ENCODE measurements at regions not wholly inside any gene's neighbourhood (a gene's known extent, or its start where the extent isn't known, plus 50 kb on each side); places are given as distances from the start of the nearest gene placed in this dataset.

DNA sequence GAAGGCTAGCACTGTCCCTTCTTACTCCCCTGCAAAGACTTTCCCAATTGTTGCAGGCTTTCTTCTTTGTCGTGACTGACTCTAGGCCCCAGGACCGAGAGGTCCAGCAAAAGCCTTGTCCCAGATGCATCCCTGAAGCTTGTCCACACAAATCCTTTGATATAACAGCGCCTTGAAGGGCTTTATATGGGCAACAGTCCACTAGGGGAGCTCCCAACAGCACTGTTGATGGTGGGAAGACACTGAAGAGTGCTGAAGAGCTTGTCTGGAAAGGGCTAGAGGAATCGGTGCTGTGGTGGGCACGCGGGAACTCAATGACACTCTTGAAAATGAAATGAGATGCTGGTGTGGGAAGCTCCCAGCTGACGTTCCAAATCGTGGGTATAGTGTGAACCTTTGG, 316.1 kb upstream of the CDH4 start:
- H3K36me3 ChIP-seq (replicated peaks in 1 of 2; ENCODE audit: control insufficient read depth in 1 of 2, insufficient read depth in 2 of 2, low read length in 1 of 2) = no peaks in the 10 kb centered on the region
- no peak for DNase-seq
- 24% methylated on average over 8 of the region's 8 CpGs for WGBS (ENCODE audit: low lambda C conversion rate)
- H3K4me1 ChIP-seq (ENCODE audit: control insufficient read depth in 1 of 2, insufficient read depth in 2 of 2, low read depth in 1 of 2, low read length in 1 of 2) = no peaks in the 10 kb centered on the region
- no peaks in the 10 kb centered on the region for H4K20me1 ChIP-seq (ENCODE audit: insufficient read depth)
- H3K9ac ChIP-seq = no peak overlapping the region
- no peak overlapping the region for H3K4me2 ChIP-seq
- no peaks in the 10 kb centered on the region for H3F3A ChIP-seq (replicated peaks; ENCODE audit: insufficient read depth)
- no peak overlapping the region for H2AFZ ChIP-seq (ENCODE audit: low read depth)
- no peaks in the 10 kb centered on the region for H3K9me2 ChIP-seq
- ChIA-PET POLR2A (no interaction called here), CTCF (interaction anchor here (0.8 kb wide), 1 partner anchor 725 kb away, joined by 3 read pairs; no protein-coding TSS in a partner anchor)
- no peak overlapping the region for H3K27ac ChIP-seq (ENCODE audit: low read depth in 2 of 2, low read length in 1 of 2)
- no peak overlapping the region for H3K4me3 ChIP-seq (ENCODE audit: low read depth in 2 of 2, low read length in 1 of 2)
- no peaks in the 10 kb centered on the region for H3K79me2 ChIP-seq (ENCODE audit: insufficient read depth)
- H3K27me3 ChIP-seq (ENCODE audit: insufficient read depth) = no peaks in the 10 kb centered on the region
- no peaks in the 10 kb centered on the region for H3K9me3 ChIP-seq
- TF ChIP-seq NRF1 (IDR thresholded peaks at IDR 0.05; ENCODE audit: low read depth, low read length) (no peak), RAD21 (IDR thresholded peaks at IDR 0.05; ENCODE audit: low read length) (no peak), ELF1 (IDR thresholded peaks at IDR 0.05) (no peak), FOXM1 (IDR thresholded peaks at IDR 0.05; ENCODE audit: low read depth) (no peak), TCF12 (IDR thresholded peaks at IDR 0.05) (no peak), GATA2 (CRISPR knock-in tag; IDR thresholded peaks at IDR 0.05) (no peak), GABPA (IDR thresholded peaks at IDR 0.05; ENCODE audit: low read depth) (no peak), FOSL2 (IDR thresholded peaks at IDR 0.05; ENCODE audit: borderline replicate concordance, low read depth) (no peak), CHD2 (IDR thresholded peaks at IDR 0.05; ENCODE audit: low read length, partially characterized antibody) (no peak), MXI1 (IDR thresholded peaks at IDR 0.05; ENCODE audit: low read depth, low read length) (no peak), RFX5 (IDR thresholded peaks at IDR 0.05; ENCODE audit: low read length) (no peak), SIN3A (IDR thresholded peaks at IDR 0.05; ENCODE audit: borderline replicate concordance, low read depth, low read length) (no peak), YY1 (IDR thresholded peaks at IDR 0.05; ENCODE audit: low read depth) (no peak), MEF2A (IDR thresholded peaks at IDR 0.05; ENCODE audit: borderline replicate concordance, low read depth) (no peak)
- TF ChIP-seq, protein P1, sequence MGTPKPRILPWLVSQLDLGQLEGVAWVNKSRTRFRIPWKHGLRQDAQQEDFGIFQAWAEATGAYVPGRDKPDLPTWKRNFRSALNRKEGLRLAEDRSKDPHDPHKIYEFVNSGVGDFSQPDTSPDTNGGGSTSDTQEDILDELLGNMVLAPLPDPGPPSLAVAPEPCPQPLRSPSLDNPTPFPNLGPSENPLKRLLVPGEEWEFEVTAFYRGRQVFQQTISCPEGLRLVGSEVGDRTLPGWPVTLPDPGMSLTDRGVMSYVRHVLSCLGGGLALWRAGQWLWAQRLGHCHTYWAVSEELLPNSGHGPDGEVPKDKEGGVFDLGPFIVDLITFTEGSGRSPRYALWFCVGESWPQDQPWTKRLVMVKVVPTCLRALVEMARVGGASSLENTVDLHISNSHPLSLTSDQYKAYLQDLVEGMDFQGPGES (IDR thresholded peaks at IDR 0.05; ENCODE audit: low read depth, low read length) = no peak
- TF ChIP-seq, protein P2, sequence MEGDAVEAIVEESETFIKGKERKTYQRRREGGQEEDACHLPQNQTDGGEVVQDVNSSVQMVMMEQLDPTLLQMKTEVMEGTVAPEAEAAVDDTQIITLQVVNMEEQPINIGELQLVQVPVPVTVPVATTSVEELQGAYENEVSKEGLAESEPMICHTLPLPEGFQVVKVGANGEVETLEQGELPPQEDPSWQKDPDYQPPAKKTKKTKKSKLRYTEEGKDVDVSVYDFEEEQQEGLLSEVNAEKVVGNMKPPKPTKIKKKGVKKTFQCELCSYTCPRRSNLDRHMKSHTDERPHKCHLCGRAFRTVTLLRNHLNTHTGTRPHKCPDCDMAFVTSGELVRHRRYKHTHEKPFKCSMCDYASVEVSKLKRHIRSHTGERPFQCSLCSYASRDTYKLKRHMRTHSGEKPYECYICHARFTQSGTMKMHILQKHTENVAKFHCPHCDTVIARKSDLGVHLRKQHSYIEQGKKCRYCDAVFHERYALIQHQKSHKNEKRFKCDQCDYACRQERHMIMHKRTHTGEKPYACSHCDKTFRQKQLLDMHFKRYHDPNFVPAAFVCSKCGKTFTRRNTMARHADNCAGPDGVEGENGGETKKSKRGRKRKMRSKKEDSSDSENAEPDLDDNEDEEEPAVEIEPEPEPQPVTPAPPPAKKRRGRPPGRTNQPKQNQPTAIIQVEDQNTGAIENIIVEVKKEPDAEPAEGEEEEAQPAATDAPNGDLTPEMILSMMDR (IDR thresholded peaks at IDR 0.05) = no peak
- TF ChIP-seq, protein P3, sequence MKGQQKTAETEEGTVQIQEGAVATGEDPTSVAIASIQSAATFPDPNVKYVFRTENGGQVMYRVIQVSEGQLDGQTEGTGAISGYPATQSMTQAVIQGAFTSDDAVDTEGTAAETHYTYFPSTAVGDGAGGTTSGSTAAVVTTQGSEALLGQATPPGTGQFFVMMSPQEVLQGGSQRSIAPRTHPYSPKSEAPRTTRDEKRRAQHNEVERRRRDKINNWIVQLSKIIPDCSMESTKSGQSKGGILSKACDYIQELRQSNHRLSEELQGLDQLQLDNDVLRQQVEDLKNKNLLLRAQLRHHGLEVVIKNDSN (IDR thresholded peaks at IDR 0.05; ENCODE audit: borderline replicate concordance, low read depth) = no peak

DNA sequence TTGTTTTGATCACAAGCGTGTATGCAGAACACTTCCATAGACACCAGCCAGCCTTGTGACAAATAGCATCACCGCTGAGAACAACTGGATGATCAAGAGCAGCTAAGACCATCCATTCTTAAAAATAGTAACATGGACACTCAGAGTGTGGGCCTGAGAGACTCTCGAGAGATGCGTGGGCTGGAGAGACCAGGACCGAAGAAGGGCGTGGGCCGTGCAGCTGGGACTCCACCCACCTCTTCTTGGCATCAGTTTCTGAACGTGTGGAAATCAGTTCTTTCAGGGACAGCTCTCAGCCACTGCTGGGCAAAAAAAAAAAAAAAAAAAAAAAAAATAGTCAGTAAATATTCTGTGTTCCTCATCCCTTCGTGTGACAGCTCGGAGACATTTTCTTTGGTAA, 314.5 kb upstream of the CDH4 start:
- WGBS (ENCODE audit: low lambda C conversion rate) = 30% methylated on average over 9 of the region's 10 CpGs
- CTCF ChIA-PET = no interaction called here

More for the DNA sequence above, 314.5 kb upstream of the CDH4 start:
- Histone ChIP-seq H3K36me3 (replicated peaks in 1 of 2; ENCODE audit: control insufficient read depth in 1 of 2, insufficient read depth in 2 of 2, low read length in 1 of 2) (no peaks in the 10 kb centered on the region), H3K9me2 (no peaks in the 10 kb centered on the region), H3F3A (replicated peaks; ENCODE audit: insufficient read depth) (no peaks in the 10 kb centered on the region), H2AFZ (ENCODE audit: low read depth) (no peak overlapping the region), H3K4me1 (ENCODE audit: control insufficient read depth in 1 of 2, insufficient read depth in 2 of 2, low read depth in 1 of 2, low read length in 1 of 2) (no peaks in the 10 kb centered on the region), H3K79me2 (ENCODE audit: insufficient read depth) (no peaks in the 10 kb centered on the region), H3K9me3 (no peaks in the 10 kb centered on the region), H3K27ac (ENCODE audit: low read depth in 2 of 2, low read length in 1 of 2) (no peak overlapping the region), H3K4me3 (ENCODE audit: low read depth in 2 of 2, low read length in 1 of 2) (no peak overlapping the region), H3K9ac (no peak overlapping the region), H3K4me2 (no peak overlapping the region), H3K27me3 (ENCODE audit: insufficient read depth) (no peaks in the 10 kb centered on the region), H4K20me1 (ENCODE audit: insufficient read depth) (no peaks in the 10 kb centered on the region)
- POLR2A ChIA-PET = no interaction called here
- TF ChIP-seq RFX5 (IDR thresholded peaks at IDR 0.05; ENCODE audit: low read length) (no peak), MXI1 (IDR thresholded peaks at IDR 0.05; ENCODE audit: low read depth, low read length) (no peak), ELF1 (IDR thresholded peaks at IDR 0.05) (no peak), YY1 (IDR thresholded peaks at IDR 0.05; ENCODE audit: low read depth) (no peak), FOXJ3 (CRISPR knock-in tag; IDR thresholded peaks at IDR 0.05) (no peak), RAD21 (IDR thresholded peaks at IDR 0.05; ENCODE audit: low read length) (no peak), TCF12 (IDR thresholded peaks at IDR 0.05) (no peak), SIN3A (IDR thresholded peaks at IDR 0.05; ENCODE audit: borderline replicate concordance, low read depth, low read length) (no peak)
- TF ChIP-seq, protein P3 (IDR thresholded peaks at IDR 0.05; ENCODE audit: borderline replicate concordance, low read depth) = no peak
- DNase-seq = no peak

Data from SK-N-SH (cell line).